K562 (cell line): ENCODE measurements at regions not wholly inside any gene's neighbourhood (a gene's known extent, or its start where the extent isn't known, plus 50 kb on each side); places are given as distances from the start of the nearest gene placed in this dataset.
"Not testable (repeated sequence)": the region's sequence is repeated elsewhere in the genome, so short reads cannot be mapped to it uniquely, and the experiment has no call there.

Experiments used
- ATAC-seq: fragments of 200-7000 bp; cut with Tn5 transposase; 3 replicates; pipeline ENCODE4 v1.9.1; 2020; ENCODE audit warnings: moderate library complexity
- BruUV-seq: library from RNA; stranded (reverse); fragments of 400-500 nt; replicated peaks from 2 replicates; lab custom pipeline; 2021; lab: Mats Ljungman, UMichigan
- CTCF ChIA-PET: fragments of 300-600 bp; formaldehyde crosslinking; extraction: SDS; loops from one replicate; lab custom pipeline; 2021; ENCODE audit warnings: low intra/inter-chr PET ratio; lab: Yijun Ruan, JAX
- POLR2A ChIA-PET: fragments of 300-600, 350-650 bp; sonication (Branson Sonifier 250); formaldehyde crosslinking; extraction: SDS; loops from one replicate; lab custom pipeline; 2021; ENCODE audit warnings: antibody characterized with exemption, inconsistent platforms; lab: Yijun Ruan, JAX
- DNase-seq, 4 experiments: peaks; one replicate each; pipeline versions ENCODE4 v3.0.0 to v3.0.0-alpha.2; 2011 to 2018; ENCODE audit warnings: low spot score in 3 of 4, mixed read lengths in 3 of 4; ENCODE audit errors: extremely low read depth in 1 of 4
- FAIRE-seq: peaks from 2 replicates; lab custom pipeline; 2011; peaks lifted over from hg19 to GRCh38; lab: Jason Lieb, UNC
- H2AFZ ChIP-seq: 2 replicates; pipeline ENCODE4 v1.6.0; 2011; ENCODE audit warnings: low read depth, low read length, control low read depth, inconsistent platforms
- H3K27ac ChIP-seq: fragments of 200-600 bp; 3 replicates; pipeline ENCODE4 v1.8.0; 2011; ENCODE audit warnings: low read depth, mild to moderate bottlenecking, control low read depth, inconsistent platforms, low read length, moderate library complexity, mixed read lengths; ENCODE audit errors: extremely low read depth
- H3K27me3 ChIP-seq, 2 experiments: fragments of 300-600 bp in 1 of 2; 2 replicates in 1 of 2; 3 replicates in 1 of 2; pipeline versions ENCODE4 v1.6.0 to v1.8.0; 2011; ENCODE audit warnings: inconsistent platforms in 2 of 2, low read length in 2 of 2, mild to moderate bottlenecking in 1 of 2, mixed read lengths in 1 of 2, moderate library complexity in 1 of 2; ENCODE audit not compliant: control insufficient read depth in 2 of 2, insufficient read depth in 2 of 2
- H3K36me3 ChIP-seq: fragments of 300-600 bp; 3 replicates; pipeline ENCODE4 v1.8.0; 2011; ENCODE audit warnings: mild to moderate bottlenecking, low read length, inconsistent platforms; ENCODE audit not compliant: control insufficient read depth, insufficient read depth
- H3K4me1 ChIP-seq, 2 experiments: fragments of 200-600 bp in 1 of 2; replicated peaks in 1 of 2; 2 replicates in 1 of 2; 3 replicates in 1 of 2; pipeline versions ENCODE4 v1.5.1 to v1.8.0; 2011; ENCODE audit warnings: inconsistent platforms in 2 of 2, low read length in 2 of 2, mild to moderate bottlenecking in 1 of 2, mixed read lengths in 1 of 2, moderate library complexity in 1 of 2; ENCODE audit not compliant: control insufficient read depth in 2 of 2, insufficient read depth in 2 of 2
- H3K4me2 ChIP-seq: 2 replicates; pipeline ENCODE4 v1.6.1; 2011; ENCODE audit warnings: low read length, control low read depth, inconsistent platforms, mixed read lengths; ENCODE audit not compliant: insufficient read depth
- H3K4me3 ChIP-seq: fragments of 200-600 bp; sonication (generic), shearing (Covaris generic); 2 replicates; pipeline ENCODE4 v1.5.1; 2016; ENCODE audit warnings: control low read depth, inconsistent platforms
- H3K79me2 ChIP-seq: fragments of 200-600 bp; 3 replicates; pipeline ENCODE4 v1.8.0; 2011; ENCODE audit warnings: low read length, inconsistent platforms; ENCODE audit not compliant: control insufficient read depth, insufficient read depth
- H3K9ac ChIP-seq, 2 experiments: 2 replicates each; pipeline versions ENCODE4 v1.6.0 to v1.6.1; 2011; ENCODE audit warnings: low read depth in 2 of 2, low read length in 2 of 2, control low read depth in 1 of 2, inconsistent platforms in 1 of 2, mild to moderate bottlenecking in 1 of 2, mixed read lengths in 1 of 2; ENCODE audit not compliant: insufficient read depth in 1 of 2
- H3K9me1 ChIP-seq: one replicate; pipeline ENCODE4 v1.6.0; 2011; ENCODE audit warnings: inconsistent platforms, mild to moderate bottlenecking, low read length, moderate library complexity; ENCODE audit not compliant: control insufficient read depth, insufficient read depth
- H3K9me3 ChIP-seq: replicated peaks from 2 replicates; pipeline ENCODE4 v1.5.1; 2011; ENCODE audit warnings: low read depth, low read length, inconsistent platforms; ENCODE audit not compliant: control insufficient read depth, insufficient read depth
- H4K20me1 ChIP-seq: replicated peaks from 2 replicates; pipeline ENCODE4 v1.6.1; 2011; ENCODE audit warnings: low read length, inconsistent platforms, mixed read lengths; ENCODE audit not compliant: control insufficient read depth, insufficient read depth
- WGBS: fragments of 100-300 bp; shearing (Covaris generic); methylation state at CpG from one replicate; pipeline ENCODE4 v1.1.6; 2016; ENCODE audit warnings: low coverage, mixed read lengths; ENCODE audit not compliant: insufficient coverage; ENCODE audit errors: missing lambda C conversion rate; 5-methylcytosine and 5-hydroxymethylcytosine counted together
- in situ Hi-C: fragments of 300-500 bp; cut with MboI; formaldehyde crosslinking; loops from 4 replicates; pipeline ENCODE4 v1.15.0; 2018; ENCODE audit warnings: inconsistent platforms, mixed read lengths
- intact Hi-C: fragments of 100-400 bp; cut with micrococcal nuclease; formaldehyde crosslinking; loops from 2 replicates; pipeline ENCODE4 v1.14.2; 2022
- TF ChIP-seq, protein P1 (sequence below), 2 experiments: fragments of 450-650 bp; formaldehyde crosslinking in 1 of 2; IDR thresholded peaks; 2 replicates each; pipeline versions ENCODE4 v1.4.0 to v1.6.1; 2014 to 2020; ENCODE audit warnings: mild to moderate bottlenecking in 2 of 2, borderline replicate concordance in 1 of 2, low read depth in 1 of 2

DNA sequence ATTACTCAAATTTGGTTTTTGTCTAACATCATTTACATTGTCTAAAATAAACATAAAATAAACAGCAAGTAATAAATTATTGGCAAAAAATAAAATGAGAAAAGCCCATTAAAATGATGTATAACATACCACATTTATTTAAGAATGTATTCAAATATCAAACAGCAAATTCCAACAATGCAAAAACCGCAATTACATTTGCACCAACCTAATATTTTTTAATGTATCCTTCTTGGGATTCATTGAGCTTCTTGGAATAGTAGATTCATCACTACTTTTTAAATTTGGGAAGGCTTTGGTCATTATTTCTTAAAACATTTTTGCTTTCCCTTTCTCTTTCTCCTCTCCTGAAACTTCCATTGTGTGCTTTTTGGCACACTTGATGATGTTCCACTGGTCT, 400.2 kb downstream of the MAGEE1 start (continued):
- TF ChIP-seq, protein P1, sequence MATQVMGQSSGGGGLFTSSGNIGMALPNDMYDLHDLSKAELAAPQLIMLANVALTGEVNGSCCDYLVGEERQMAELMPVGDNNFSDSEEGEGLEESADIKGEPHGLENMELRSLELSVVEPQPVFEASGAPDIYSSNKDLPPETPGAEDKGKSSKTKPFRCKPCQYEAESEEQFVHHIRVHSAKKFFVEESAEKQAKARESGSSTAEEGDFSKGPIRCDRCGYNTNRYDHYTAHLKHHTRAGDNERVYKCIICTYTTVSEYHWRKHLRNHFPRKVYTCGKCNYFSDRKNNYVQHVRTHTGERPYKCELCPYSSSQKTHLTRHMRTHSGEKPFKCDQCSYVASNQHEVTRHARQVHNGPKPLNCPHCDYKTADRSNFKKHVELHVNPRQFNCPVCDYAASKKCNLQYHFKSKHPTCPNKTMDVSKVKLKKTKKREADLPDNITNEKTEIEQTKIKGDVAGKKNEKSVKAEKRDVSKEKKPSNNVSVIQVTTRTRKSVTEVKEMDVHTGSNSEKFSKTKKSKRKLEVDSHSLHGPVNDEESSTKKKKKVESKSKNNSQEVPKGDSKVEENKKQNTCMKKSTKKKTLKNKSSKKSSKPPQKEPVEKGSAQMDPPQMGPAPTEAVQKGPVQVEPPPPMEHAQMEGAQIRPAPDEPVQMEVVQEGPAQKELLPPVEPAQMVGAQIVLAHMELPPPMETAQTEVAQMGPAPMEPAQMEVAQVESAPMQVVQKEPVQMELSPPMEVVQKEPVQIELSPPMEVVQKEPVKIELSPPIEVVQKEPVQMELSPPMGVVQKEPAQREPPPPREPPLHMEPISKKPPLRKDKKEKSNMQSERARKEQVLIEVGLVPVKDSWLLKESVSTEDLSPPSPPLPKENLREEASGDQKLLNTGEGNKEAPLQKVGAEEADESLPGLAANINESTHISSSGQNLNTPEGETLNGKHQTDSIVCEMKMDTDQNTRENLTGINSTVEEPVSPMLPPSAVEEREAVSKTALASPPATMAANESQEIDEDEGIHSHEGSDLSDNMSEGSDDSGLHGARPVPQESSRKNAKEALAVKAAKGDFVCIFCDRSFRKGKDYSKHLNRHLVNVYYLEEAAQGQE (IDR thresholded peaks at IDR 0.05; ENCODE audit: borderline replicate concordance), result no peak
- TF ChIP-seq, protein P1 (CRISPR knock-in tag; IDR thresholded peaks at IDR 0.05; ENCODE audit: low read depth), result no peak

DNA sequence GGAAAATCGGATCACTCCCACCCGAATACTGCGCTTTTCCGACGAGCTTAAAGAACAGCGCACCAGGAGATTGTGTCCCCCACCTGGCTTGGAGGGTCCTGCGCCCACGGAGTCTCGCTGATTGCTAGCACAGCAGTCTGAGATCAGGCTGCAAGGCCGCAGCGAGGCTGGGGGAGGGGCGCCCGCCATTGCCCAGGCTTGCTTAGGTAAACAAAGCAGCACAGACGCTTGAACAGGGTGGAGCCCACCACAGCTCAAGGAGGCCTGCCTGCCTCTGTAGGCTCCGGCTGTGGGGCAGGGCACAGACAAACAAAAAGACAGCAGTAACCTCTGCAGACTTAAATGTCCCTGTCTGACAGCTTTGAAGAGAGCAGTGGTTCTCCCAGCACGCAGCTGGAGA, 413.4 kb downstream of the MAGEE1 start:
- H3K27ac ChIP-seq, H3K27me3 ChIP-seq, POLR2A ChIA-PET, H3K9me1 ChIP-seq, H2AFZ ChIP-seq, H3K36me3 ChIP-seq, H4K20me1 ChIP-seq, H3K4me1 ChIP-seq, H3K9ac ChIP-seq, ATAC-seq, H3K9me3 ChIP-seq, BruUV-seq, H3K4me2 ChIP-seq, FAIRE-seq, intact Hi-C loops, CTCF ChIA-PET, in situ Hi-C loops, DNase-seq, H3K4me3 ChIP-seq, H3K79me2 ChIP-seq: not testable (repeated sequence)
- whole genome bisulfite sequencing, result 0% methylated on average over 8 of the region's 16 CpGs
